GM12865 (cell line): ENCODE measurements at regions not wholly inside any gene's neighbourhood (a gene's known extent, or its start where the extent isn't known, plus 50 kb on each side); places are given as distances from the start of the nearest gene placed in this dataset.

Source experiments
- DNase-seq: peaks from one replicate; pipeline ENCODE4 v3.0.0; 2010; ENCODE audit warnings: low read depth
- H3K4me3 ChIP-seq: 2 replicates; pipeline ENCODE4 v1.5.1; 2011; ENCODE audit warnings: mild to moderate bottlenecking, low read depth, low read length, control low read depth
- TF ChIP-seq, protein P1 (sequence below): IDR thresholded peaks from 2 replicates; pipeline ENCODE4 v1.5.1; 2011; ENCODE audit warnings: low read length, control low read depth, low read depth, inconsistent platforms; ENCODE audit not compliant: insufficient read depth; ENCODE audit errors: missing control alignments

GRCh38 chr10:6701289-6701688 is 121.2 kb upstream of the PRKCQ start:
- no peak for DNase-seq
- TF ChIP-seq, protein P1, sequence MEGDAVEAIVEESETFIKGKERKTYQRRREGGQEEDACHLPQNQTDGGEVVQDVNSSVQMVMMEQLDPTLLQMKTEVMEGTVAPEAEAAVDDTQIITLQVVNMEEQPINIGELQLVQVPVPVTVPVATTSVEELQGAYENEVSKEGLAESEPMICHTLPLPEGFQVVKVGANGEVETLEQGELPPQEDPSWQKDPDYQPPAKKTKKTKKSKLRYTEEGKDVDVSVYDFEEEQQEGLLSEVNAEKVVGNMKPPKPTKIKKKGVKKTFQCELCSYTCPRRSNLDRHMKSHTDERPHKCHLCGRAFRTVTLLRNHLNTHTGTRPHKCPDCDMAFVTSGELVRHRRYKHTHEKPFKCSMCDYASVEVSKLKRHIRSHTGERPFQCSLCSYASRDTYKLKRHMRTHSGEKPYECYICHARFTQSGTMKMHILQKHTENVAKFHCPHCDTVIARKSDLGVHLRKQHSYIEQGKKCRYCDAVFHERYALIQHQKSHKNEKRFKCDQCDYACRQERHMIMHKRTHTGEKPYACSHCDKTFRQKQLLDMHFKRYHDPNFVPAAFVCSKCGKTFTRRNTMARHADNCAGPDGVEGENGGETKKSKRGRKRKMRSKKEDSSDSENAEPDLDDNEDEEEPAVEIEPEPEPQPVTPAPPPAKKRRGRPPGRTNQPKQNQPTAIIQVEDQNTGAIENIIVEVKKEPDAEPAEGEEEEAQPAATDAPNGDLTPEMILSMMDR, result no peak

DNA sequence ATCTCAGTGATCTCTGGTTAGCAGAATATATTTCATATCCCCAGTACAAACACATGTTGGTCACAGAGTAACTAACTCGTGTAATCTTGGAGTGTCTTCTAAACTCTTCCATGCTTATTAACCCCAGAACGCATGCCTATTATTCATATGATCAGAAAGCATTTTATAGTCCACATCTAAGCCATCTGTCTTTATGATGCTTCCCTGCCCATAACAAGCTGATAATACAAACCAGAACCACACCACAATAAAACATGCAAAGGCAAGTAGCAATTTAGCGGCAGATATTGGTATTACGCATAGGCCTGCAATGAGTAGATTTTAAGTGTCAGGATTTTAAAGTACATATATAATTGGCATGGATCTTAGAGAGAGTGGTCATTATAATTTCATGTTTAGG is 120.0 kb upstream of the PRKCQ start:
- TF ChIP-seq, protein P1, result no peak
- H3K4me3 ChIP-seq, result no peak overlapping the region
- DNase-seq, result no peak

More at GRCh38 chr10:6701289-6701688, 121.2 kb upstream of the PRKCQ start:
- no peak overlapping the region for H3K4me3 ChIP-seq

DNA sequence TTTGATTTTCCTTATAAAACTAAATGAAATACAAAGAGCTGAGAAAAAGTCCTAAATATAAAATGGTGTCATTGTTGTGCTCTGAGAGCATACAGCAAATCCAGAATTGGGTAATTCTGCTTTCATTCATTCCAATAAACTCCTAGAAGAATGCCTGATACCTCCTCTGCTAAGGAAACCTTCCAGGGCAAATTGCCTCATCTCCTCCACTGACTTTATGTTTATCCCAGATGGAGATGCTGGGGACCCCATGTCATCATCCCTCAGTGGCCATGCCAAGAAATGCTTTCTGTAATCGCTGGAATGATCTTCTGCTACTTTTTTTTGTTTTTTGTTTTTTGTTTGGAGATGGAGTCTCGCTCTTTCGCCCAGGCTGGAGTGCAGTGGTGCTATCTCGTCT is 119.3 kb upstream of the PRKCQ start:
- DNase-seq, result no peak

GRCh38 chr10:6695519-6695918 is 115.4 kb upstream of the PRKCQ start:
- TF ChIP-seq, protein P1, result no peak
- H3K4me3 ChIP-seq, result no peak overlapping the region
- DNase-seq, result no peak

More for the DNA sequence above, 119.3 kb upstream of the PRKCQ start:
- TF ChIP-seq, protein P1, result no peak
- H3K4me3 ChIP-seq, result no peak overlapping the region

GRCh38 chr10:6694447-6695140 is 114.5 kb upstream of the PRKCQ start:
- no peak overlapping the region for H3K4me3 ChIP-seq
- DNase-seq, result no peak
- TF ChIP-seq, protein P1, result no peak

DNA sequence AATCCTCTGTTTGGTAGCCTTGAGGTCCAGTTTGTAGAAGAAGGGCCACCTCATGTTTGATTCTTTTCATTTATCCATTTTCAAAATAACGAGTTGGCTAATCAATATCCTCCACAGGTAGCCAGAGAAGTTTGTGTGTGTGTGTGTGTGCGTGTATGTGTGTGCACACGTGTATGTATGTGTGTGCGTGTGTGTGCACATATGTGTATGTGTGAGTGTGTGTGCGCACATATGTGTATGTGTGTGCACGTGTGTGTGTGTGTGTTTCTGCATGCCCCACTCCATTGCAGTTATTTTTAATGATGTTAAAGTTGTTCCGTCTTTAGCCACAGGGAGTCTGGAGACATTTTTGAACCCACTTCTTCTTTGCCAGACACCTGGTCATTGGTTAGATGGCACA is 112.8 kb upstream of the PRKCQ start:
- no peak overlapping the region for H3K4me3 ChIP-seq
- DNase-seq, result no peak
- TF ChIP-seq, protein P1, result no peak

- TF ChIP-seq, protein P1, result no peak
- no peak overlapping the region for H3K4me3 ChIP-seq
- no peak for DNase-seq
Measured at GRCh38 chr10:6692103-6692502, 112.0 kb upstream of the PRKCQ start.
